Endothelial cell of umbilical vein (primary cell): ENCODE measurements at regions not wholly inside any gene's neighbourhood (a gene's known extent, or its start where the extent isn't known, plus 50 kb on each side); places are given as distances from the start of the nearest gene placed in this dataset.

Experiments
- BruUV-seq: library from RNA; stranded (reverse); fragments of 400-500 nt; replicated peaks from 2 replicates; lab custom pipeline; 2021; lab: Mats Ljungman, UMichigan
- CTCF ChIA-PET: fragments of 300-600, 350-600 bp; sonication (Branson Sonifier 250); formaldehyde crosslinking; loops from one replicate; lab custom pipeline; 2021; ENCODE audit warnings: antibody characterized with exemption, inconsistent platforms; lab: Charles Lee
- POLR2A ChIA-PET: fragments of 300-600, 350-600 bp; sonication (Branson Sonifier 250); formaldehyde crosslinking; loops from one replicate; lab custom pipeline; 2021; ENCODE audit warnings: antibody characterized with exemption, inconsistent platforms; lab: Charles Lee
- DNase-seq: peaks from one replicate; pipeline ENCODE4 v3.0.0-alpha.2; 2011; ENCODE audit warnings: low read depth, low spot score
- FAIRE-seq: peaks from 2 replicates; lab custom pipeline; 2011; peaks lifted over from hg19 to GRCh38; lab: Jason Lieb, UNC
- H2AFZ ChIP-seq: 2 replicates; pipeline ENCODE4 v1.6.0; 2012; ENCODE audit warnings: low read depth, low read length, control low read depth, inconsistent platforms
- H3K27ac ChIP-seq: 2 replicates; pipeline ENCODE4 v1.5.1; 2011; ENCODE audit warnings: low read depth, mild to moderate bottlenecking, control low read depth, low read length, moderate library complexity; ENCODE audit not compliant: insufficient read depth
- H3K27me3 ChIP-seq, 2 experiments: 2 replicates each; pipeline versions ENCODE4 v1.6.0 to v1.6.1; 2011; ENCODE audit warnings: low read length in 2 of 2, mixed read lengths in 1 of 2; ENCODE audit not compliant: control insufficient read depth in 2 of 2, insufficient read depth in 2 of 2
- H3K36me3 ChIP-seq, 2 experiments: 2 replicates in 1 of 2; 3 replicates in 1 of 2; pipeline ENCODE4 v1.5.1; 2011; ENCODE audit warnings: low read length in 2 of 2, mild to moderate bottlenecking in 1 of 2, moderate library complexity in 1 of 2; ENCODE audit not compliant: control insufficient read depth in 2 of 2, insufficient read depth in 2 of 2; ENCODE audit errors: extremely low read depth in 1 of 2
- H3K4me1 ChIP-seq: 3 replicates; pipeline ENCODE4 v1.5.1; 2011; ENCODE audit warnings: mild to moderate bottlenecking, low read length; ENCODE audit not compliant: control insufficient read depth, insufficient read depth; ENCODE audit errors: extremely low read depth
- H3K4me2 ChIP-seq: 2 replicates; pipeline ENCODE4 v1.6.1; 2011; ENCODE audit warnings: low read length, control low read depth, mixed read lengths; ENCODE audit not compliant: insufficient read depth
- H3K4me3 ChIP-seq, 3 experiments: fragments of 200-600 bp in 1 of 3; sonication (generic), shearing (Covaris generic) in 1 of 3; replicated peaks in 1 of 3; 2 replicates each; pipeline ENCODE4 v1.5.1; 2011 to 2016; ENCODE audit warnings: control low read depth in 3 of 3, low read length in 3 of 3, mild to moderate bottlenecking in 2 of 3, inconsistent platforms in 1 of 3, low read depth in 1 of 3, moderate library complexity in 1 of 3; ENCODE audit not compliant: insufficient read depth in 1 of 3
- H3K79me2 ChIP-seq: 2 replicates; pipeline ENCODE4 v1.6.0; 2012; ENCODE audit warnings: low read length, inconsistent platforms; ENCODE audit not compliant: control insufficient read depth, insufficient read depth
- H3K9ac ChIP-seq: replicated peaks from 2 replicates; pipeline ENCODE3; 2011; ENCODE audit warnings: low read length, control low read depth; ENCODE audit not compliant: insufficient read depth; ENCODE audit errors: extremely low read depth
- H3K9me1 ChIP-seq: replicated peaks from 3 replicates; pipeline ENCODE4 v1.6.0; 2011; ENCODE audit warnings: mild to moderate bottlenecking, low read length; ENCODE audit not compliant: control insufficient read depth, insufficient read depth; ENCODE audit errors: extremely low read depth
- H3K9me3 ChIP-seq: replicated peaks from 2 replicates; pipeline ENCODE4 v1.5.1; 2012; ENCODE audit warnings: low read length, inconsistent platforms; ENCODE audit not compliant: control insufficient read depth, insufficient read depth
- H4K20me1 ChIP-seq: replicated peaks from 2 replicates; pipeline ENCODE3; 2011; ENCODE audit warnings: mild to moderate bottlenecking, low read length; ENCODE audit not compliant: control insufficient read depth, insufficient read depth; ENCODE audit errors: extremely low read depth
- EZH2 ChIP-seq: IDR thresholded peaks from 2 replicates; pipeline ENCODE4 v1.6.1; 2012; ENCODE audit warnings: borderline replicate concordance, low read depth, mild to moderate bottlenecking, moderate library complexity, low read length, inconsistent platforms; ENCODE audit not compliant: severe bottlenecking
- FOS ChIP-seq: IDR thresholded peaks from 2 replicates; pipeline ENCODE4 v1.6.1; 2011; ENCODE audit warnings: mild to moderate bottlenecking, low read length, moderate library complexity, borderline replicate concordance; ENCODE audit not compliant: insufficient read depth
- GATA2 ChIP-seq: IDR thresholded peaks from 2 replicates; pipeline ENCODE4 v1.7.0; 2011; ENCODE audit warnings: low read depth, mild to moderate bottlenecking, moderate library complexity, mixed read lengths, low read length; ENCODE audit not compliant: insufficient read length, insufficient read depth
- JUN ChIP-seq: IDR thresholded peaks from 2 replicates; pipeline ENCODE4 v1.6.1; 2011; ENCODE audit warnings: borderline replicate concordance, low read depth; ENCODE audit not compliant: insufficient read length, insufficient read depth
- MYC ChIP-seq: IDR thresholded peaks from one replicate; pipeline ENCODE4 v1.6.1; 2011; ENCODE audit warnings: mild to moderate bottlenecking, low read depth, low read length
- POLR2A ChIP-seq: IDR thresholded peaks from 2 replicates; pipeline ENCODE4 v1.6.1; 2012; ENCODE audit warnings: low read depth, mild to moderate bottlenecking, control low read depth, low read length
- POLR2AphosphoS5 ChIP-seq: IDR thresholded peaks from 2 replicates; pipeline ENCODE4 v1.6.1; 2012; ENCODE audit warnings: low read depth, mild to moderate bottlenecking, control low read depth, low read length, moderate library complexity; ENCODE audit not compliant: insufficient read depth
- dilution Hi-C: fragments of 300-500 bp; cut with MboI; formaldehyde crosslinking; loops from one replicate; pipeline ENCODE4 v1.15.0; 2019; ENCODE audit warnings: low sequenced_read_pairs; ENCODE audit not compliant: extremely low pct_ligation_motif_present
- intact Hi-C: fragments of 100-400 bp; cut with micrococcal nuclease; formaldehyde crosslinking; loops from one replicate; pipeline ENCODE4 v1.10.0; 2022
- TF ChIP-seq, protein P1 (sequence below), 2 donors: IDR thresholded peaks; 1 replicate in 1 of 2; 2 replicates in 1 of 2; pipeline ENCODE4 v1.5.1; 2011; ENCODE audit warnings: low read length in 2 of 2, mild to moderate bottlenecking in 2 of 2, moderate library complexity in 2 of 2, control low read depth in 1 of 2, inconsistent platforms in 1 of 2, low read depth in 1 of 2; ENCODE audit not compliant: insufficient read depth in 1 of 2; ENCODE audit errors: extremely low read depth in 1 of 2
- TF ChIP-seq, protein P2 (sequence below): IDR thresholded peaks from 2 replicates; pipeline ENCODE4 v1.6.1; 2011; ENCODE audit not compliant: insufficient read depth, insufficient read length

DNA sequence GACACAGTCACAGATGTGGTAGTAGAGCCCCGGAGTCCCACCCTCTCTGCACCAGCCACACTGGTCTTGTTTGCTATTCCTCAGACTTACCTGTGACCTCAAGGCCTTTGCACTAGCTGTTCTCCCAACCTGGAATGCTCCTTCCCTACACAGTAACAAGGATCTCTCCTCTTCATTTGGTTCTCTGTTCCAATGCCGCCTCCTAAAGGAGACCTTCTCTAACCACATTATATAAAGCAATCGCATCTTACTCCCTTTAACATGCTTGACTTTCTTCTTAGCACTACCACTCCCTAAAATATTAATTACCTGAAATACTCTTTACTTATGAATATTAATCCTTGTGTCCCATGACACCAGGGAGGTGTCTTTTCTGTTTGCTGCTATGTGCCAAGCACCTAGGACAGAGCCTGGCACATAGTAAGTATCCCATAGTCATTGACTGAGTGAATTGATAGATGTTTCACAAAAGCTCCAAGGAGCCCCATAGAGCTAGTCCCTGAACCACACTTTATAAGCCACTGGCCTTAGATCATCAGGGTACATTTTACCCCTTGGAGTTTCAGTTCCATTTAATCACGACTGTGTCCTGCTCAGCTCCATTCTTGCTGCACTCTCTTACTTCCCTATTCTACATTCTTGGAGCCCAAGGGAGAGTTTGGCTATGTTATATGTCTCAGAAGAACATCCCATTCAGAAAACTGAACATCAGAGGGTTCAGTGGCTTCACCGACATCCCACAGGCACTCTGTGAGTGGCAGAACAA, 312.7 kb downstream of the RAB28 start:
- DNase-seq, result no peak
- ChIA-PET CTCF (no interaction called here), POLR2A (no interaction called here)
- H2AFZ ChIP-seq, result no peak overlapping the region
- no peak for FAIRE-seq
- no peak overlapping the region for H3K9ac ChIP-seq
- TF ChIP-seq FOS (no peak), JUN (no peak), POLR2AphosphoS5 (no peak), EZH2 (no peak)
- no peak overlapping the region for H3K4me3 ChIP-seq
- H3K79me2 ChIP-seq, result no peaks in the 10 kb centered on the region
- H3K36me3 ChIP-seq, result no peaks in the 10 kb centered on the region
- no peaks in the 10 kb centered on the region for H4K20me1 ChIP-seq
- no peaks in the 10 kb centered on the region for H3K27me3 ChIP-seq
- H3K4me1 ChIP-seq, result no peaks in the 10 kb centered on the region
- peaks cover 4% of the 10 kb centered on the region for H3K9me3 ChIP-seq
- dilution Hi-C loops, result no loop called here
- H3K4me2 ChIP-seq, result no peak overlapping the region
- H3K27ac ChIP-seq, result no peak overlapping the region
- H3K9me1 ChIP-seq, result no peaks in the 10 kb centered on the region
- no TSS peak for BruUV-seq
- intact Hi-C loops, result no loop called here

DNA sequence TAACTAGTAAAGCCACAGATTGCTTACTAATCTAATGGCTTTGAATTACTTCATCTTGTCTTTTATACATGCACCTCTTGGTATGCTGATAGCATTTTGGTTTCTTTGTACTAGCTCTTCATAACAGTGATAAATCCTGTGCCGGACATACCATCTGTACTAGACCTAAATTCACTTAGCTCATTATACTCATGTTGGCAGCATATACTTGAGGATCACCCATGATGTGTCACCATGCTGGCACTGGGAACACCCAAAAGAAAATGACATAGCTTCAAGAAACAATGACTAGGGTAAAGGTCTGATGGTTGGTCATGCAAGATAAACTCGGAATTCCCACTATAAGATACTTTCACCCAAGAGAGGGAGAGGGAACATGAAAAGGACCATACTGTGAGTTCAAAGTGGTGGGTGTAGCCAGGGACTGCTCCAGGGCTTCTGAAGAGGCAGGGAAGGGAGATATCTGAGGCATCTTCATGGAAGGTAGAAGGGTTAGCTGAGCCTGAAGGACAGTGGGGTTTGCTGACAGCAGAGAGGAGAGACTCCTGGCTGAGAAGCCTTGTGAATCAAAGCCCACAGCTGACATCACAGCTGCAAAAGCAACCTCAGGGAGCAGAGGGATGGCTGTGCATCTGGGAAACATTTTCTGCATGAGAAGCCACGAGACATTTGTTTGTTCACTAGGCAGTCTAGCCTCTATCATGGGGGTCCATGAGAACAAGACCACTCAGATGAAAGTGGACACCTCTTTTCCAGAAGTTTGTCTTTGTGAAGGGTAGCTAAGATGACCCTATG, 314.2 kb downstream of the RAB28 start:
- Histone ChIP-seq H3K36me3 (no peaks in the 10 kb centered on the region), H3K4me1 (no peaks in the 10 kb centered on the region), H3K27me3 (no peaks in the 10 kb centered on the region), H3K4me3 (no peak overlapping the region), H3K4me2 (no peak overlapping the region), H4K20me1 (no peaks in the 10 kb centered on the region), H3K9me3 (peaks cover 4% of the 10 kb centered on the region), H3K79me2 (no peaks in the 10 kb centered on the region), H2AFZ (no peak overlapping the region), H3K9me1 (no peaks in the 10 kb centered on the region), H3K9ac (no peak overlapping the region), H3K27ac (no peak overlapping the region)
- TF ChIP-seq GATA2, result no peak
- no peak for TF ChIP-seq POLR2AphosphoS5
- TF ChIP-seq EZH2, result no peak
- TF ChIP-seq MYC, result no peak
- TF ChIP-seq, protein P1, sequence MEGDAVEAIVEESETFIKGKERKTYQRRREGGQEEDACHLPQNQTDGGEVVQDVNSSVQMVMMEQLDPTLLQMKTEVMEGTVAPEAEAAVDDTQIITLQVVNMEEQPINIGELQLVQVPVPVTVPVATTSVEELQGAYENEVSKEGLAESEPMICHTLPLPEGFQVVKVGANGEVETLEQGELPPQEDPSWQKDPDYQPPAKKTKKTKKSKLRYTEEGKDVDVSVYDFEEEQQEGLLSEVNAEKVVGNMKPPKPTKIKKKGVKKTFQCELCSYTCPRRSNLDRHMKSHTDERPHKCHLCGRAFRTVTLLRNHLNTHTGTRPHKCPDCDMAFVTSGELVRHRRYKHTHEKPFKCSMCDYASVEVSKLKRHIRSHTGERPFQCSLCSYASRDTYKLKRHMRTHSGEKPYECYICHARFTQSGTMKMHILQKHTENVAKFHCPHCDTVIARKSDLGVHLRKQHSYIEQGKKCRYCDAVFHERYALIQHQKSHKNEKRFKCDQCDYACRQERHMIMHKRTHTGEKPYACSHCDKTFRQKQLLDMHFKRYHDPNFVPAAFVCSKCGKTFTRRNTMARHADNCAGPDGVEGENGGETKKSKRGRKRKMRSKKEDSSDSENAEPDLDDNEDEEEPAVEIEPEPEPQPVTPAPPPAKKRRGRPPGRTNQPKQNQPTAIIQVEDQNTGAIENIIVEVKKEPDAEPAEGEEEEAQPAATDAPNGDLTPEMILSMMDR (IDR thresholded peaks at IDR 0.05; ENCODE audit: extremely low read depth in 1 of 2, insufficient read depth in 1 of 2, low read depth in 1 of 2, low read length in 2 of 2), result no peak
- no peak for TF ChIP-seq JUN
- TF ChIP-seq, protein P2, sequence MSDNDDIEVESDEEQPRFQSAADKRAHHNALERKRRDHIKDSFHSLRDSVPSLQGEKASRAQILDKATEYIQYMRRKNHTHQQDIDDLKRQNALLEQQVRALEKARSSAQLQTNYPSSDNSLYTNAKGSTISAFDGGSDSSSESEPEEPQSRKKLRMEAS, result no peak
- TF ChIP-seq POLR2A, result no peak
- TF ChIP-seq FOS, result no peak
- FAIRE-seq (no peak), DNase-seq (no peak)
- ChIA-PET POLR2A (no interaction called here), CTCF (no interaction called here)
- BruUV-seq, result no TSS peak
- intact Hi-C loops (no loop called here), dilution Hi-C loops (no loop called here)
